ENCODE measurements at regions not wholly inside any gene's neighbourhood (a gene's known extent, or its start where the extent isn't known, plus 50 kb on each side); places are given as distances from the start of the nearest gene placed in this dataset.

- TF ChIP-seq CTCF (IDR thresholded peaks at IDR 0.05) (no peak), POLR2A (IDR thresholded peaks at IDR 0.05) (no peak)
Measured at GRCh38 chr2:122179492-122180165, 424.2 kb downstream of the TSN start.

All from esophagus squamous epithelium (tissue), 4 donors.